ENCODE measurements at regions not wholly inside any gene's neighbourhood (a gene's known extent, or its start where the extent isn't known, plus 50 kb on each side); places are given as distances from the start of the nearest gene placed in this dataset.

- H3K36me3 ChIP-seq (ENCODE audit: insufficient read depth, low read length): no peaks in the 10 kb centered on the region
- no peaks in the 10 kb centered on the region for H3K79me2 ChIP-seq (replicated peaks; ENCODE audit: insufficient read depth, low read length)
- no peaks in the 10 kb centered on the region for H3K27me3 ChIP-seq (ENCODE audit: insufficient read depth, low read depth, low read length)
- TF ChIP-seq MXI1 (conservative IDR thresholded peaks at IDR 0.05; ENCODE audit: poor library complexity, severe bottlenecking) (no peak), REST (IDR thresholded peaks at IDR 0.05; ENCODE audit: borderline replicate concordance) (no peak), TAF1 (IDR thresholded peaks at IDR 0.05; ENCODE audit: low read depth) (no peak), RAD21 (conservative IDR thresholded peaks at IDR 0.05) (no peak), POLR2AphosphoS5 (IDR thresholded peaks at IDR 0.05) (no peak), EP300 (conservative IDR thresholded peaks at IDR 0.05; ENCODE audit: poor library complexity, severe bottlenecking) (no peak), SMC3 (conservative IDR thresholded peaks at IDR 0.05; ENCODE audit: poor library complexity) (no peak), CTCF (IDR thresholded peaks at IDR 0.05; ENCODE audit: poor library complexity, severe bottlenecking) (no peak), EZH2 (IDR thresholded peaks at IDR 0.05; ENCODE audit: borderline replicate concordance, insufficient read depth, low read length, poor library complexity, severe bottlenecking) (no peak)
- H4K20me1 ChIP-seq (ENCODE audit: insufficient read depth): no peaks in the 10 kb centered on the region
- no peak overlapping the region for H3K4me2 ChIP-seq (ENCODE audit: low read length)
- H3F3A ChIP-seq (ENCODE audit: insufficient read depth, low read length, poor library complexity, severe bottlenecking): no peaks in the 10 kb centered on the region
- no peak overlapping the region for H3K4me3 ChIP-seq (ENCODE audit: low read length)
- H2AFZ ChIP-seq (ENCODE audit: low read depth, low read length): no peak overlapping the region
- H3K27ac ChIP-seq (ENCODE audit: low read length): no peak overlapping the region
- H3K9me2 ChIP-seq (ENCODE audit: insufficient read depth, low read length): no peaks in the 10 kb centered on the region
- H3K9ac ChIP-seq (ENCODE audit: low read length): no peak overlapping the region
- no peaks in the 10 kb centered on the region for H3K9me3 ChIP-seq (ENCODE audit: low read length)
These were observed 62.8 kb upstream of the MYL10 start for GRCh38 chr7:101691822-101692384.

GRCh38 chr7:101693498-101694091, 64.5 kb upstream of the MYL10 start:
- H3K36me3 ChIP-seq (ENCODE audit: insufficient read depth, low read length): no peaks in the 10 kb centered on the region
- no peak overlapping the region for H3K4me2 ChIP-seq (ENCODE audit: low read length)
- H2AFZ ChIP-seq (ENCODE audit: low read depth, low read length): no peak overlapping the region
- no peak overlapping the region for H3K4me3 ChIP-seq (ENCODE audit: low read length)
- H3K79me2 ChIP-seq (replicated peaks; ENCODE audit: insufficient read depth, low read length): no peaks in the 10 kb centered on the region
- no peak for TF ChIP-seq TAF1 (IDR thresholded peaks at IDR 0.05; ENCODE audit: low read depth)
- TF ChIP-seq MXI1 (conservative IDR thresholded peaks at IDR 0.05; ENCODE audit: poor library complexity, severe bottlenecking): no peak
- TF ChIP-seq REST (IDR thresholded peaks at IDR 0.05; ENCODE audit: borderline replicate concordance): no peak
- TF ChIP-seq RAD21 (conservative IDR thresholded peaks at IDR 0.05): no peak
- no peak for TF ChIP-seq EP300 (conservative IDR thresholded peaks at IDR 0.05; ENCODE audit: poor library complexity, severe bottlenecking)
- no peak for TF ChIP-seq EZH2 (IDR thresholded peaks at IDR 0.05; ENCODE audit: borderline replicate concordance, insufficient read depth, low read length, poor library complexity, severe bottlenecking)
- TF ChIP-seq SMC3 (conservative IDR thresholded peaks at IDR 0.05; ENCODE audit: poor library complexity): no peak
- no peak for TF ChIP-seq CTCF (IDR thresholded peaks at IDR 0.05; ENCODE audit: poor library complexity, severe bottlenecking)
- no peak for TF ChIP-seq POLR2AphosphoS5 (IDR thresholded peaks at IDR 0.05)
- H3K9me2 ChIP-seq (ENCODE audit: insufficient read depth, low read length): no peaks in the 10 kb centered on the region
- H3F3A ChIP-seq (ENCODE audit: insufficient read depth, low read length, poor library complexity, severe bottlenecking): no peaks in the 10 kb centered on the region
- H4K20me1 ChIP-seq (ENCODE audit: insufficient read depth): no peaks in the 10 kb centered on the region
- H3K27ac ChIP-seq (ENCODE audit: low read length): no peak overlapping the region
- H3K27me3 ChIP-seq (ENCODE audit: insufficient read depth, low read depth, low read length): no peaks in the 10 kb centered on the region
- no peaks in the 10 kb centered on the region for H3K9me3 ChIP-seq (ENCODE audit: low read length)
- H3K9ac ChIP-seq (ENCODE audit: low read length): no peak overlapping the region
